ENCODE measurements at regions not wholly inside any gene's neighbourhood (a gene's known extent, or its start where the extent isn't known, plus 50 kb on each side); places are given as distances from the start of the nearest gene placed in this dataset.

- TF ChIP-seq CTCF (IDR thresholded peaks at IDR 0.05; ENCODE audit: extremely low read depth in 1 of 2, insufficient read depth in 1 of 2, low read depth in 1 of 2, low read length in 2 of 2) (no peak), POLR2A (IDR thresholded peaks at IDR 0.05; ENCODE audit: low read depth, low read length) (no peak), EZH2 (IDR thresholded peaks at IDR 0.05; ENCODE audit: borderline replicate concordance, low read depth, low read length, severe bottlenecking) (no peak), JUN (IDR thresholded peaks at IDR 0.05; ENCODE audit: borderline replicate concordance, insufficient read depth, insufficient read length, low read depth) (no peak), FOS (IDR thresholded peaks at IDR 0.05; ENCODE audit: borderline replicate concordance, insufficient read depth, low read length) (no peak), POLR2AphosphoS5 (IDR thresholded peaks at IDR 0.05; ENCODE audit: insufficient read depth, low read depth, low read length) (no peak)
These were observed 2062.1 kb downstream of the PCDH9 start for GRCh38 chr13:65168026-65168425.

All from endothelial cell of umbilical vein (primary cell).